ENCODE measurements at regions not wholly inside any gene's neighbourhood (a gene's known extent, or its start where the extent isn't known, plus 50 kb on each side); places are given as distances from the start of the nearest gene placed in this dataset.

- TF ChIP-seq NRF1 (IDR thresholded peaks at IDR 0.05; ENCODE audit: low read depth, low read length) (no peak), EP300 (IDR thresholded peaks at IDR 0.05; ENCODE audit: borderline replicate concordance in 1 of 2, low read depth in 1 of 2, low read length in 1 of 2) (no peak)
Observed at GRCh38 chr11:28910926-28911325, 802.7 kb downstream of the METTL15 start (continued).

GRCh38 chr11:28903716-28904115 lies 795.5 kb downstream of the METTL15 start:
- TF ChIP-seq GABPA (IDR thresholded peaks at IDR 0.05; ENCODE audit: low read depth), result no peak
- no peak for TF ChIP-seq RFX5 (IDR thresholded peaks at IDR 0.05; ENCODE audit: low read length)
- TF ChIP-seq TEAD4 (IDR thresholded peaks at IDR 0.05; ENCODE audit: borderline replicate concordance, insufficient read depth), result no peak
- peak; percentile 73 for TF ChIP-seq NFIC (IDR thresholded peaks at IDR 0.05; ENCODE audit: borderline replicate concordance)
- TF ChIP-seq RCOR1 (IDR thresholded peaks at IDR 0.05; ENCODE audit: low read length), result no peak
- no peak for TF ChIP-seq CHD2 (IDR thresholded peaks at IDR 0.05; ENCODE audit: low read length, partially characterized antibody)
- no peak for TF ChIP-seq USF1 (IDR thresholded peaks at IDR 0.05; ENCODE audit: borderline replicate concordance, low read depth)
- Histone ChIP-seq H3K9me3 (no peaks in the 10 kb centered on the region), H3K79me2 (ENCODE audit: insufficient read depth) (no peaks in the 10 kb centered on the region), H3F3A (replicated peaks; ENCODE audit: insufficient read depth) (no peaks in the 10 kb centered on the region), H3K4me1 (ENCODE audit: control insufficient read depth in 1 of 2, insufficient read depth in 2 of 2, low read depth in 1 of 2, low read length in 1 of 2) (peaks cover 0 to 7% of the 10 kb centered on the region in 2 experiments; a peak in 1 of 4 replicates), H4K20me1 (ENCODE audit: insufficient read depth) (no peaks in the 10 kb centered on the region), H3K27me3 (ENCODE audit: insufficient read depth) (no peaks in the 10 kb centered on the region), H3K4me3 (ENCODE audit: low read depth in 2 of 2, low read length in 1 of 2) (no peak overlapping the region), H2AFZ (ENCODE audit: low read depth) (peak overlapping the region; percentile 58; the same call in 1 of the 2 replicates), H3K4me2 (0 out of 2 replicates have a peak overlapping the region, but pooled peaks have one; percentile 51), H3K9me2 (no peaks in the 10 kb centered on the region), H3K9ac (peak overlapping the region; percentile 16; the same call in 1 of the 2 replicates), H3K36me3 (replicated peaks in 1 of 2; ENCODE audit: control insufficient read depth in 1 of 2, insufficient read depth in 2 of 2, low read length in 1 of 2) (no peaks in the 10 kb centered on the region), H3K27ac (ENCODE audit: low read depth in 2 of 2, low read length in 1 of 2) (no peak overlapping the region)
- no peak for DNase-seq
- WGBS (ENCODE audit: low lambda C conversion rate), result 16% methylated on average over 2 of the region's 2 CpGs
- ChIA-PET CTCF (no interaction called here), POLR2A (no interaction called here)

GRCh38 chr11:28900427-28900826 lies 792.2 kb downstream of the METTL15 start:
- 69% methylated on average over 3 of the region's 3 CpGs for WGBS (ENCODE audit: low lambda C conversion rate)
- H3K27ac ChIP-seq (ENCODE audit: low read depth in 2 of 2, low read length in 1 of 2), result no peak overlapping the region
- no peaks in the 10 kb centered on the region for H3K79me2 ChIP-seq (ENCODE audit: insufficient read depth)
- peaks cover 0 to 7% of the 10 kb centered on the region in 2 experiments; a peak in 1 of 4 replicates for H3K4me1 ChIP-seq (ENCODE audit: control insufficient read depth in 1 of 2, insufficient read depth in 2 of 2, low read depth in 1 of 2, low read length in 1 of 2)
- no peaks in the 10 kb centered on the region for H3F3A ChIP-seq (replicated peaks; ENCODE audit: insufficient read depth)
- no peak overlapping the region for H3K4me2 ChIP-seq
- H3K9me3 ChIP-seq, result no peaks in the 10 kb centered on the region
- no peak for DNase-seq
- H3K9ac ChIP-seq, result no peak overlapping the region
- H3K27me3 ChIP-seq (ENCODE audit: insufficient read depth), result no peaks in the 10 kb centered on the region
- no peak overlapping the region for H2AFZ ChIP-seq (ENCODE audit: low read depth)
- H3K36me3 ChIP-seq (replicated peaks in 1 of 2; ENCODE audit: control insufficient read depth in 1 of 2, insufficient read depth in 2 of 2, low read length in 1 of 2), result no peaks in the 10 kb centered on the region
- no peaks in the 10 kb centered on the region for H3K9me2 ChIP-seq
- H4K20me1 ChIP-seq (ENCODE audit: insufficient read depth), result no peaks in the 10 kb centered on the region
- POLR2A ChIA-PET, result no interaction called here
- CTCF ChIA-PET, result no interaction called here
- H3K4me3 ChIP-seq (ENCODE audit: low read depth in 2 of 2, low read length in 1 of 2), result no peak overlapping the region
- TF ChIP-seq SIN3A (IDR thresholded peaks at IDR 0.05; ENCODE audit: borderline replicate concordance, low read depth, low read length) (no peak), FOXJ3 (CRISPR knock-in tag; IDR thresholded peaks at IDR 0.05) (no peak), FOSL2 (IDR thresholded peaks at IDR 0.05; ENCODE audit: borderline replicate concordance, low read depth) (no peak), USF2 (IDR thresholded peaks at IDR 0.05; ENCODE audit: borderline replicate concordance, low read depth, low read length) (no peak), MXI1 (IDR thresholded peaks at IDR 0.05; ENCODE audit: low read depth, low read length) (no peak), YY1 (IDR thresholded peaks at IDR 0.05; ENCODE audit: low read depth) (no peak), SMC3 (IDR thresholded peaks at IDR 0.05; ENCODE audit: low read depth, low read length) (no peak), PBX3 (IDR thresholded peaks at IDR 0.05) (no peak), MEF2A (IDR thresholded peaks at IDR 0.05; ENCODE audit: borderline replicate concordance, low read depth) (no peak), TCF12 (IDR thresholded peaks at IDR 0.05) (no peak), USF1 (IDR thresholded peaks at IDR 0.05; ENCODE audit: borderline replicate concordance, low read depth) (no peak), RFX5 (IDR thresholded peaks at IDR 0.05; ENCODE audit: low read length) (no peak), MAX (IDR thresholded peaks at IDR 0.05; ENCODE audit: low read depth) (no peak), POLR2AphosphoS5 (IDR thresholded peaks at IDR 0.05; ENCODE audit: low read depth, low read length) (no peak)
